ENCODE measurements at regions not wholly inside any gene's neighbourhood (a gene's known extent, or its start where the extent isn't known, plus 50 kb on each side); places are given as distances from the start of the nearest gene placed in this dataset.
"Not testable (repeated sequence)": the region's sequence is repeated elsewhere in the genome, so short reads cannot be mapped to it uniquely, and the experiment has no call there.

GRCh38 chr6:71205336-71205956 is 83.2 kb upstream of the OGFRL1 start:
- no peak for DNase-seq

- DNase-seq: no peak
These were observed 82.5 kb upstream of the OGFRL1 start for GRCh38 chr6:71206089-71206488.

GRCh38 chr6:71209206-71209605 is 79.4 kb upstream of the OGFRL1 start:
- DNase-seq: no peak

- DNase-seq: no peak
These were observed 79.0 kb upstream of the OGFRL1 start for GRCh38 chr6:71209626-71210025.

- DNase-seq: no peak
These were observed 76.8 kb upstream of the OGFRL1 start for GRCh38 chr6:71211799-71212198.

GRCh38 chr6:71220466-71220865 is 68.1 kb upstream of the OGFRL1 start:
- DNase-seq: no peak

- peak; percentile 18 to 24 for DNase-seq
These were observed 65.9 kb upstream of the OGFRL1 start for GRCh38 chr6:71222671-71223070.

- DNase-seq: no peak
These were observed 64.6 kb upstream of the OGFRL1 start for GRCh38 chr6:71224011-71224410.

GRCh38 chr6:71226151-71226550 is 62.5 kb upstream of the OGFRL1 start:
- no peak for DNase-seq

GRCh38 chr6:71228461-71229041 is 60.1 kb upstream of the OGFRL1 start:
- DNase-seq: no peak

GRCh38 chr6:71229477-71229876 is 59.1 kb upstream of the OGFRL1 start:
- DNase-seq: no peak

GRCh38 chr6:71232890-71233289 is 55.7 kb upstream of the OGFRL1 start:
- DNase-seq: not testable (repeated sequence)

- no peak for DNase-seq
These were observed 51.6 kb upstream of the OGFRL1 start for GRCh38 chr6:71236926-71237434.

- no peak for DNase-seq
These were observed 50.3 kb upstream of the OGFRL1 start for GRCh38 chr6:71238351-71238750.
